HuH-7.5 (cell line): ENCODE measurements at regions not wholly inside any gene's neighbourhood (a gene's known extent, or its start where the extent isn't known, plus 50 kb on each side); places are given as distances from the start of the nearest gene placed in this dataset.

Experiments
- DNase-seq: peaks from one replicate; pipeline ENCODE4 v3.0.0; 2011; ENCODE audit warnings: low spot score

GRCh38 chr14:84792722-84793410 is 737.1 kb upstream of the FLRT2 start:
- no peak for DNase-seq

- DNase-seq, result no peak
These were observed 732.6 kb upstream of the FLRT2 start for GRCh38 chr14:84797326-84797725.

GRCh38 chr14:84804468-84804867 is 725.5 kb upstream of the FLRT2 start:
- DNase-seq, result no peak

GRCh38 chr14:84804895-84805294 is 725.0 kb upstream of the FLRT2 start:
- no peak for DNase-seq

DNA sequence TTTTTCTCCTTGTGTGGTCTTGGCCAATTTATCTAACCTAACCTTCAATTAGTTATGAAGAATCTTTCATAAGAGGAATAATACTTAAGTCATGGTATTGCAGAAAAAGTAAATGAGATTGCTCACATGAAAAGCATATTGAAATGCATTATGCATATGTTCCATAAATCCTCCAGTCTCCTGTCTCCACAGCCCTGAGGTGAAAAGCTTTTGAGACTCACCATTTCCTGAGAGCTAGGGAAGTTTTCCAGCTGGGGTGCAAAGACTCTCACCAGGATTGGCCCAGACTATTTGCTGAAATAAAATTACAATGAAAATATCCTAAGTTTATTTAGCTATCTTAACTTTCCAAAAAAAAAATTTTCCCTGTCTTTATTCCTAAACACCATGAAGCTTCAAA is 723.8 kb upstream of the FLRT2 start:
- no peak for DNase-seq

DNA sequence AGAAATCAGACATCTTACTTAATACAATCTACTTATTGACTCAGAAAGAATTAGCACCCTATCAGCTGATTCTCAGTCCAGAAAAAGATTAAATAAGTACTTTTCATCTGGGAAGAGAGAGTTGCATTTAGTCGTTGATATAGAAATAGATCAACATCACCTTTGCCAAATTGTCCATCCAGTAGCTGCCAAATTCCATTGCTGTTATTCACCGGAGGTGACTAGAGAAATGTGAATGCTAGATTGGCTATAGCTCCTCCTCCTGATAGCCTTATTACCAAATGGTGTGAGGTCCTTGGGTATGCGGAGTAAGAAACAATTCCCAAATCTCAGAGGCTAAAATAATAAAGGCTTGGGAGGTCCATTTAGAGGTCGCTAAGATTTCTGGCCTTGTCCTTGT is 723.3 kb upstream of the FLRT2 start:
- no peak for DNase-seq

- no peak for DNase-seq
These were observed 722.3 kb upstream of the FLRT2 start for GRCh38 chr14:84807673-84808072.

DNA sequence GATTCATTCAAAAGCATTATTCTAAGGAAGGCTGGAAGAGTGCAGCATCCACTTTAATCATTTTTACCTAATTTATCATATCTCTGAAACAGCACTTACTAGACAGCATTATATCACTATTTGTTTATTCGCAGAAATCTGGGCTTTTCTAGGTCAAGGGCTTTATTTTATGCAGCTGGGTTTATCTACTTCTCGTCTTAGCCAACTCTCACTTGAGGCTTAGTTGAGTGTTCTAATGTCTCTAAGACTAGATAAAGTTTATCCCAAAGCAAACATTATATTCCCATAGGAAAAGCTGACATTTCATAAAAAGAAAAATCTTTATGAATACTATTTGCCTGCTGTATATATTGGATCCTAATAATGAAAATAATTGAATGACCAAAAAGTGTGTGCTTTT is 720.8 kb upstream of the FLRT2 start:
- DNase-seq, result no peak

DNA sequence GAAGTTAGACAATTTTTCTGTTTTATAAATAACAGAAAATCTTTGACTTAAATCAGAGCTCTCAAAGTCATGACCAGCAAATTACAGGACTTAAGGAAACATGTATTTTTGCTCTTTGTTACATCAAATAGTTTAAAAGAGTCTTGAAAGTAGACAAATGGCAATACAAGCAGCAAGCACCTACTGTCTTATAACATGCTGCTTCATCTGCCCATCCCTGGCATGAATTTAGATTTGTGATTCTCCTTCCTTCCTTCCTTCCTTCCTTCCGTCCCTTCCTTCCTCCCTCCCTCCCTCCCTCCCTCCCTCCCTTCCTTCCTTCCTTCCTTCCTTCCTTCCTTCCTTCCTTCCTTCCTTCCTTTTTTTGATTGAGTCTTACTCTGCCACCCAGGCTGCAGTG is 715.6 kb upstream of the FLRT2 start:
- DNase-seq, result no peak

DNA sequence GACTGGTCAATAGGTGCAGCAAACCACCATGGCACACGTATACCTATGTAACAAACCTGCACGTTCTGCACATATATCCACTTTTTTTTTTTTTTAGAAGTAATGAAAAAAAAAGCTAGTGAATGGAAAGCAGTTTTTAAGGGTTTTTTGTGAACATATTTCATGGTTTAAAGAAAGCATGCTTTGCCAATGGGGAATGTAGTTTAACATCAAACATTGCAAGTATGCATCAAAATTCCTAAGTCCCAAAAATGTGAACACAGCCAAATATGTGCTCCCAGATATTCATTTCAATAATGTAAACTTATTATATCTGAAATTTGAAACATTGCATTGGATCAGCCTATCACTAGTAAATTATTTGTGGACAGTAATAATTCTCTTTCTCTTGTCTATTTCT is 710.4 kb upstream of the FLRT2 start:
- DNase-seq, result no peak

DNA sequence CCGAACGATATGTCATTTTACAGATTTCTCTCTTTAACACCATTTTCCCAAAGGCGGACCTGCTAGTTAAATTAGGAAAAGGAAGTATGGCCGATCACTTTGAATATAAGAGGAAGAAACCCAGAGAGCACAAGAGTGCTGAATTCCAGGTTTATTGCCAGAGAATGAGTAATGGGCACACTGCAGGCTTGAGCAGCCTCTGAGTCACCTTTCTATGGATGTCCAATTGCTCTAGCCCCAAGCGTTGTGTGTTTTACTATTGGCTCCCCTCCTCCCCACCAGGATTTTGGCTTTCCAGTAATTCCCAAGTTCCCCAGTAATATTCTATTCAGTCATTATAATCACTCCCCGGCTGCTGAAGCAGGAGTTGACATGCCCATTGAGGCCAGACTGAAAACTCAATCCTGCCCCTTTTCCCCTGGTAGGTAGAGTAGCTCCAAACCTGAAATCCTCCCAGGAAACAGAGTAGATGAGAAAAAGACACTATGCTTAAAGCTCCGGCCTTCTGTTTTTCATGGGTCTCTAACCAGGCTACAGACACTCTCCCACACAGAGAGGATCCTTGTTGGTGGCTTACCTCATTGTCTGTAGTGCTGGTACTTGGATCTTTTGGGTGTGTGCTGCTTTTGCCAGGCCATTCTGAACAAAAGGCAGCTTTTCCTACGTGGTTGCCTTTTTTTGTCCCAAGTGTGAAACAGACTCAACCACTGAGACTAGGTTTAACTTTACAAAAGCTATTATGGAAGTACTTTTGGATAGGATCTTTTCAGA is 704.3 kb upstream of the FLRT2 start:
- no peak for DNase-seq

GRCh38 chr14:84826294-84826693 is 703.6 kb upstream of the FLRT2 start:
- no peak for DNase-seq

DNA sequence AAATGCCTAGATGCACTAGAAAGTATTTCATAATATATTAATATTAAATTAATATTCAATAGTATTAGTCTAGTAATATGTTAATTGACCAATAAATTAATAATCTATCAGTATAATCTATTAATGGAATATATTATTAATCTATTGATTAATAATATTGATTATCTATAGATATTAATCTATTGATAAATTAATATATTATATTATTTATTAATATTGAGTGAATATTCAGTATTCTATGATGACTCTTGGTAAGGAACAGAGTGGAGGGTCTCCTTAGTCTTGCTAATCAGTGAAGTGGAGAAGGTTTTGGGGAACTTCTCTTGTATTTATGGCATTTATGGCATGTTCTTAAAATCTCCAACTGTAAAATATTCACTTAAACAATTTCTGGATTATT is 679.3 kb upstream of the FLRT2 start:
- DNase-seq, result no peak

- no peak for DNase-seq
These were observed 673.0 kb upstream of the FLRT2 start for GRCh38 chr14:84856751-84857534.

- DNase-seq, result no peak
These were observed 672.4 kb upstream of the FLRT2 start for GRCh38 chr14:84857571-84857970.

DNA sequence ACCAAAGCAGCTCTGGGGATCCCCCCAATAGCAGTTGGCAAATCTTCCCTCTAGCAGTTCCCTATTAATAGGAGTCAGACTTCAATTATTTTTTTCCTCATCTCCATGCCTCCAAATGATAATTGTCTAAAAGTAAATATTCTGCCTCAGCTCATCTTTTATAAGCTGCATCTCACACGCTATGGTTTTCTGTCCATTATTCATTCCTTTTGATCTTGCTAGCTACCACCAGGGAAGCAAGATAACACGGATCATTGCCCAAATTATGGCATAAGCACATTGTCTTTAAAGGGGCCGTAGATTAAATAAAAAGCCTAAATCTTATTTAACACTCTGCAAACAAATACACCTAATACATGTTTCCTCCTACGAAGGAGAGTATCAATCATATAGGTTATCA is 670.8 kb upstream of the FLRT2 start:
- no peak for DNase-seq

DNA sequence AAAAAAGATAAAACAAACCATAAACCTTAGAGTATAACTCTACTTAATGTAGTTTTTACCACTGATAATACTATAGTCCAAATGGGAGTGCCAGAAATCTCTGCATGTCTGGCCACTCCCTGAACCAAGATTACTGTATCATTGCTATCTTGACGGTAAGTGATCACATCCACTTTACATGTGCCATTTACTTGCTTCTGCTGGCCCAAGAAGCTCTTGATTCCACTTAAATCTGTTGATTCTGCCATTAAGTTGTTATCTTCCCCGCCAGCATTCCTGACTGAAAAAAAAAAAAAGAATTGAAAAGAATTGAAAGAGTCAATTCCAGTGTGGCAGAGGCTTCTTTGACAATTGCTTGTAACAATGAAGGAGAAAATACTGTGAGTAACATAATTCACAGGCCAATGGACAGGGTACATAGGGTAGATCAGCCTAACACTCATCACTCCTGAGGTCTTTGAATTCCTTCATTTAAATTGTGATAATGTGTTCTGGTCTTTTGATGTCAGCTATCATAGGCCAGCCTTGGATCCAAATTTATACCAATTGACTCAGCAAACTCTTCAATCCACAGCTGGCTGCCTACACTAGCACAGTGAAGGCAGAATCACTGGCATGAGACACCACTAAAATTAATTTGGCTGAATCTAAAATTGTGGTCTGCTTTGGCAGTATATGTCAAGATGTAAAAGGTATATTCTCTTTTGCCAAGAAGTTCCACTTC is 665.2 kb upstream of the FLRT2 start:
- no peak for DNase-seq

DNA sequence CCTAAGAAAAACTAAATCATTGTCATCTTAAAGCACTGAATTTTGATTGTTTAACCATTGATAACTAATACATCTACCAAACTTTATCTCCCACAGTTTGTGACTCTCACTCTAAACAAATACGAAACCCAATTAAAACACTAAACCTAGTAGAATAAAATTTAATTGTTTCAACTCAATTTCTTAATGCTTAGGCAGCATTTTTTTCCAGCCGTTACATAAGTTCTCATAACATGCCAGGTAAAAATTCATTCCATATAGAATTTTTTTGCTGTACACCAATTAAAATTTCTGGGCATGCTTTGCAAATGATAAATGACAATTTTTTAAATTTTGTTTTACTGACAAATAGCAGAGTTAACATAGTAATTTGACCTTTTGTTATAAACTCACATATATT is 658.2 kb upstream of the FLRT2 start:
- no peak for DNase-seq

DNA sequence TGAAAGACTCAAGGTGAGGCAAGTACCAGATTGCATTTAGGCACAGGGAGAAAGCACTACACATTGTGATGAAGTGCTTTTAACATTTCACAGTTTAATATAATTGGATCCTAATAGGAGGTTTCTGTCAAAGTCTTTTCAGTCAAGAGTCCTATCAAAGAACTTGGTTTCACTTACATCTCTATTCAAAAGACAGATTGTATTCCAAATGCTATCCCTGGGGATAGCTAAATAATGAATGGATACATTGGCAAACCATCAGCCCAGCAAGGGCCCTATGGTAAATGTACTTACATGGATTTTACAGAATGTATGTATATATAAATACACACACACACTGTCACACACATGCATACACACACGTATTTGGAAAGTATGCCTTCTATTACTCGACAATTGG is 655.5 kb upstream of the FLRT2 start:
- no peak for DNase-seq

DNA sequence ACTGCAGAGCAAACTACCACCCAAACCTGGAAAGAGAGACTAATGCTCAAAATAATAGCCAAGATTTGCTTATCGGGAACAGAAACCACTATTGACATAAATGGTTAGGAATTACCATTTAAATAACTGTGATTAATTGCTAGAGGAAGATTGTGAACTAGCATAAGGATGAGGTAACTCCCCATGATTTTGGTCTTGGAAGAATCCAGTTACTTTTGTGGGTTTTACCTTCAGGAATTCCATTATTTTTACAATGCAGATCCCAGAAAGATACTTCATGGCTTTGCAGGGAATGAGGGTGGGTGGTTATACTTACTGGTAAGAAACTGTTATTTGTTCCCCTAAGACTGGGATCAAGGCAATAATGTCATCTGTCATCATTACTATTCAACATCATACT is 652.9 kb upstream of the FLRT2 start:
- DNase-seq, result no peak

DNA sequence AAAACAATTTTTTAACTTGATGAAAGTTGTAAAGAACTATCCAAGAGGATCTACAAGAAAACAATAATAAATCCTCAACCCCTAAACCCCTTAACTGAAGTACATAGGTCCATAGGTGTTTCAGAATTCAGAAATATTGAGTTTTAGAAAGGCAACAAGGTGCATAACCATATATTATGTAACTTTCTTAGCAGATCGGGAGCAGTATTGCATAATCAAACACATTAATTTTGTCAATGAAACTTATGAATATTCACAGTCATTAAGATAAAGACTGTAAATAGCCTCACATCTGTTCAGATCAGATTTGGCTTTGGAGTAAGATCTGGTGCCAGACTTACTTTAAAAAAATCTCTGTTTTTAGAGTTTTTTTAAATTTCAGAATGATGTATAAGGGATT is 647.1 kb upstream of the FLRT2 start:
- DNase-seq, result no peak

DNA sequence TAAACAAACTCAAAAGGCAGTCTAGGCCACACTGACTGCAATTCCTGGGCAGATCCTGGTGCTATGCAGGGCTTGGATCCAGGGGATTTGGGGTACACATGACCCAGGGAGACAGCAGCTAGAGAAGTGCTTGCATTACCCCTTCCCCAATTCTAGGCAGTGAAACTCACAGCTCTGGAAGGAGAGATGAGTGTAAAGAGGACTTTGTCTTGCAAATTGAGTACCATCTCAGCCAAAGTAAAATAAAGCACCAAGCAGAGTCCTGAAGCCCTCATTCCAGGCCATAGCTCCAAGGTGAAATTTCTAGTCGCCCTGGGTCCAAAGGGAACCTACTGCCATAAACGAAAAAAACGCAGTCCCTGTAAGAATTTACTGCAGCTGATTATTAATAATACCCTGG is 644.9 kb upstream of the FLRT2 start:
- no peak for DNase-seq

DNA sequence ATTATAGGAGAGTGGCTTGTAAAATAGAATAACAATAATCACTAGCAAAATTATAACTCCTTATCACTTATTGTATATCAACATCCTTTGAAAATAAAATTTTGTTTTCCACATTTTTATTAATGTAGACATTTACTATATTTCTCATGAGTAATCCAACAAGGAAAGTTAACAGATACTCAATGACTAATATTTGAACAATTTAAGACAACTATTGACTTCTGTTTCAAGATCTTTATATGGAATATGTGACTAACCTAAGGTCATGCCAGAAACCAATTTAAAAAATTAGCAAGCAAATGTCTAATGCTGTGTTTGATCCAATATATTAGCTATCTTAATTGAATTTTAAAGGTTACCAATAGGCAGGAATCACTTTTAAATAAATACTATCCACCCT is 638.5 kb upstream of the FLRT2 start:
- no peak for DNase-seq
